Kidney glomerular epithelial cell (primary cell): ENCODE measurements at regions not wholly inside any gene's neighbourhood (a gene's known extent, or its start where the extent isn't known, plus 50 kb on each side); places are given as distances from the start of the nearest gene placed in this dataset.
"Not testable (repeated sequence)": the region's sequence is repeated elsewhere in the genome, so short reads cannot be mapped to it uniquely, and the experiment has no call there.

ENCODE experiments used
- DNase-seq: peaks from one replicate; lab custom pipeline; 2025; lab: John Stamatoyannopoulos, UW

DNA sequence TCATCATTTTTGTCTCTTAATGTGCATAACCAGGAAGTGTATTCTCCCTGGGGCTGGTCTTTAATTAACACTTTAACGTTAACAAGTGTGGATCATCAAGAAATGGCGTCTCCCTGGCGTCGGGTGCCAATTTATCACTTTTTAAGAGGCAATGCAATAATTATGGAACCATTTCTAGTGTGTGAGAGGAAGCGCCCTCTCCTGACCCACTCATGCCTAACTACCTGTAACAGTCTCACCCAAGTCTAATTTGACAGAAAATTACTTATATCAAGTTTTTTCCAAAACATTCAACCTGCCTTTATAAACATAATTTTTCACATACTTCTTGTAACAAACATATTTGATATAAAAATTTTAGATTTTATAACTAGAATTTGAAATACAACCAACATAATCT is 905.3 kb upstream of the MDGA2 start:
- no peak for DNase-seq

DNA sequence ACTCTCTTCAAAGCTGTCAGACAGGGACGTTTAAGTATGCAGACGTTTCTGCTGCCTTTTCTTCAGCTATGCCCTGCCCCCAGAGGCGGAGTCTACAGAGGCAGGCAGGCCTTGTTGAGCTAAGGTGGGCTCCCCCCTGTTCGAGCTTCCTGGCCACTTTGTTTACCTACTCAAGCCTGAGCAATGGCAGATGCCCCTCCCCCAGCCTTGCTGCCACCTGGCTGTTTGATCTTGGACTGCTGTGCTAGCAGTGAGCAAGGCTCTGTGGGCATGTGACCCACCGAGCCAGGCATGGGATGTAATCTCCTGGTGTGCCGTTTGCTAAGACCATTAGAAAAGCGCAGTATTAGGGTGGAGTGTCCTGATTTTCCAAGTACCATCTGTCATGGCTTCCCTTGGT is 900.4 kb upstream of the MDGA2 start:
- DNase-seq = no peak

DNA sequence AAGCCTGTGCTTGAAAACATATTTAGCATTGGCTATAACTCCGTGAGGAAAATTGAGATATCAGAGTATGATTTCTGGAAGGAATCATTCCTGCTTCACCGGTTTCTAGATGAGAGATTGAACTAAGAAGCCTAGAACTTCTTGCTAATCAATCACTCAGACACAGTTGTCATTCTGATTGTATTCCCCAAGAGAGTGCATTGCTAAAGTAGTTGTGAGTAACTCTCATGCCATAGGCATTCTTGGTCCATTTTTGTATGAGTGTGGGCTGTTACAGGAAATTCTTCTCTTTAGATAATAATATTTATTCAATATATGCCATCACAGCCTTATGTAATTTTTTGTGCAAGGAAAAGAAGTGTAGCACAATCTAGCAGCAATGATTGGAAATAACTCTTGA is 893.3 kb upstream of the MDGA2 start:
- no peak for DNase-seq

DNA sequence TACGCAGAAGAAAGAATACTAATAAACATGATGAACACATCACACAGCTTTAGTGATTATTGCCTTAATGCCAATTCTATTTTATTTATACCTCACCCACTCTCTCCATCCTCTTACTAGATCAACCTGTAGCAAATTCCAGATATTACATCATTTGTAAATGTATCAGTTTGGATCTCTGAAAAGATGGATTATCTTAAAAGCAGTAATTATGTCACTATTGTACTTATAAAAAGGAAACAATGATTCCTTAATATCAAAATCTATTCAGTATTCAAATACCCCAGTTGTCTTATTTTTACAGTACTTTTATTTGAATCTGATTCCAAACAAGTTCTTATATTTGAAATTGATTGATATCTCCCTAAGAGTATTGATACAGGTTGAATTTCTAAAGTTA is 892.8 kb upstream of the MDGA2 start:
- DNase-seq = no peak

DNA sequence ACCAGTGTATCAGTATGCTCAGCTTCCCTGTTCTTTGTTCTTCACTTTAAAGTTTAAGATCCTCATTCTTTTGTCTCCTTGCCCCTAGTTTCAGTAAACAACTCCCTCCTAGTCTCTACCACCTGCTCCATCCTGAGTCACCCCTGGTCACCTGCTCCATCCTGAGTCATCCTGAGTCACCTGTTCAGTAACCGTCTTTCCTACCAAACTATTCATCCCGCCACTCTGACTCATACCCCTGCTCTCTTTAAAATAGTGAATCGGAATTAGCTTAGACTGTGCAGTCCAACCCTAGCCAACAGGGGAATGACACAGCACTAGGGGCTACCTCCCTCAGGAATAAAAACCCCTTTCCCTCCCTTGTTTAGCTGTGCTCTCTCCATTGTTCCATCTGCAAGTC is 888.1 kb upstream of the MDGA2 start:
- no peak for DNase-seq

DNA sequence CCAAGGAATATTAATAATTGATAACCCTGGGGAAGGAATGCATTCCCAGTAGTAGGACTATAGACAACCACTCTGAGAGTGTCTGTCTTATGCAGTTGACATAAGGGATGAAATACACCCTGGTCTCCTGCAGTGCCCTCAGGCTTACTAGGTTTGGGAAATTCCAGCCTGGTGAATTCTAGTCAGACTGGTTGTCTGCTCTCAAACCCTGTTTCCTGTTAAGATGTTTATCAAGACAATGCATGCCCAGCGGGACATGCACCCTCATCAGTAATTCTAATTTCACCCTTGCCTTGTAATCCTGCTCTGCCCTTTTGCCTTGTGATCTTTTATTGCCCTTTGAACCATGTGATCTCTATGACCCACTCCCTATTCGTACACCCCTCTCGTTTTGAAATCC is 886.0 kb upstream of the MDGA2 start:
- not testable (repeated sequence) for DNase-seq

DNA sequence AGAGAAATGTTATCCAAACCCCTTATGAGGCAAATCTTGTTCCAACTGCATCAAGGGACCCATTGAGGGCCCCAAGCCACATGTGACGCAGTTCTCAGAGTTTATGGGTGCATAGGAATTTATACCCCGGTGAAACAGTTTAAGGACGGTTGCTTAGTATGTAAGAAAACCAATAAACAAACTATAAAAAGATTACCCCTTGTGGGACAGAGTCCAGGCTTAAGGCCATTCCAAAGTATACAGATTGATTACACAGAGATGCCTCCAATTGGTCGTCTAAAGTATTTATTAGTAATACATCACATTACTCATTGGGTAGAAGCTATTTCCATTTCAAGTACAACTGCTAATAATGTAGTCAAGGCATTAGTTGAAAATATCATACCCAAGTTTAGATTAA is 885.0 kb upstream of the MDGA2 start:
- no peak for DNase-seq

DNA sequence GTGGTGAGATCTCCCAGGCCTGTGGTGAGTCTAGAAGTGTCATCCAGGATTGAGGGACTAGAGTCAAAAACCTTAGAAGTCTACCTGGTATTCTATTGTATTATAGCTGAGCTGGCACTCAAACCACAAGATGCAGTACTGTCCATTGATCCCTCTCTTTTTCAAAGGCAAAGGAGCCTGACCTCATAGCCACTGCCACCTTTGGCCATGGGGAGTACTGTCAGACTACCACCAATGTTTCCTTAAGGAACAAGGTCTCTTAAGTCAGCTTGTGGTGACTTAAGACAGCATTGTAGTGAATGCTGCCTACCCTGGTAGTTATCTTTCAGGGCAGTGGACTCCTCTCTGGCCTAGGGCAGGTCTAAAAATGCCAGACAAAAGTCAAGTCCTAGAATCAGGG is 878.0 kb upstream of the MDGA2 start:
- DNase-seq = no peak

DNA sequence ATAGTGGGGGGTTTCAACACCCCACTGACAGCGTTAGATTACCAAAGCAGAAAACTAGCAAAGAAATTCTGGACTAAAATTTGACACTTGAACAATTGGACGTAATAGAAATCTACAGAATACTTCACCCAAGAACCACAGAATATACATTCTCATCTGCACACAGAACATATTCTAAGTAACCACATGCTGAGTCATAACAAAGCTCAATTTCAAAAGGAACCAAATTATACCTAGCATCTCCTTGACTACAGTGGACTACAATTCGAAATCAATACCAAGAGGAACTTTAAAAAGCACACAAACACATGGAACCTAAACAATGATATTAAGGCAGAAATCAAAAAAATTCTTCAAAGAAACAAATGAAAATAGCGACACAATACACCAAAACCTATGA is 871.6 kb upstream of the MDGA2 start:
- DNase-seq = no peak

DNA sequence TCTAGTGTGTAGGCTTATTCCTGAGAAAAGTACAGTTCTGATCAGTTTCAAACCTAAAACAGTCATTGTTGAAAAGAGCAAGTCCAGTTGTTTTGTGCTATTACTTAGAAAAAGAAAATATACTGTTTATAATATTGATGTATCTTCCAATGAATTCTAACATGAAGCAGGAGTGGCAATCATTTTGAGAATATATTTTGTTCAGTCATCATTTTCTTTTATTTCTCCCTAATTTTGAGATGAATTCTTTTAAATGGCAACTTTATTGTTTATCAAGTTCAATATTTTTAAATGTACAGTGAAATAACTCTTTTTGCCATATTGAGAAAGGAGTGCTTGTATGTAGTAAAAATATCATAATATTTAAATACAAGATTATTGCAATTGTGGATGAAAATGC is 862.2 kb upstream of the MDGA2 start:
- no peak for DNase-seq

DNA sequence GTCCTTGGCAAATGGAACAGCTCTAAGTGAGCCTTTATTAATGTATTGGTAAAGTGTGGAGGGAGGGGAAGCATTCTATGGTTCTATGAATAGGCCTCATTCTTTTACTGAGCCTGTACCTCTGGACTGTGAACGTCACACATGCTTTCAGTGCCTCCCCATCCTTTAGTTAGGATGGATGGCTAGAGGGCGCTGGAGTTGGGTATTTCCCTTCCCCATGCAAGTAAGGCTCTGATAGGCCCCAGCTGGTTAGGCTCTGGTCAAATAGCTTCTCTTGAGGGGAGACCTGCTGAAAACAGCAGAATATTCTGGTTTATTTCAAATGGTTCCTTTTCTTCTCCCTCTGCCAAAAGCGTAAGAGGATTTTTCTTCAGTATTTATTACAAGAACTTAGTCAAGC is 860.9 kb upstream of the MDGA2 start:
- DNase-seq = no peak

DNA sequence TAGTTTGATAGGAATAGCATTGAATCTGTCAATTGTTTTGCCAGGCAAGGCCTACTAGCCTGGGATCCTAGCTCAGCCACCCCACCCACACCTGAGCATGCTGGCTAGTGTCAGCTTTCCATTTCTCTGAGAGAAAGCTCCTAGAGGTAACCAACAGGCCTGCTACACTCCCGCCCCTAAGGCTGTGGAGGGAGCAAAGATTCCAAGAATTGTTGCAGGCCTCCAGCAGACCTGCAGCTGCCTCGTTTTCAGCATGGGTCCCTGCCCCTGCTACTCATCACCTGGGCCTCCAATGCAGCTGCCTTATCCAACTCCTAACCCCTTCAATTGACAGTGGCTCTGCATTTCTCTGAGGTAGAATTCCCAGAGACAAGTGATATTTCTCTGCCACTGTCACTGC is 852.4 kb upstream of the MDGA2 start:
- DNase-seq = no peak

DNA sequence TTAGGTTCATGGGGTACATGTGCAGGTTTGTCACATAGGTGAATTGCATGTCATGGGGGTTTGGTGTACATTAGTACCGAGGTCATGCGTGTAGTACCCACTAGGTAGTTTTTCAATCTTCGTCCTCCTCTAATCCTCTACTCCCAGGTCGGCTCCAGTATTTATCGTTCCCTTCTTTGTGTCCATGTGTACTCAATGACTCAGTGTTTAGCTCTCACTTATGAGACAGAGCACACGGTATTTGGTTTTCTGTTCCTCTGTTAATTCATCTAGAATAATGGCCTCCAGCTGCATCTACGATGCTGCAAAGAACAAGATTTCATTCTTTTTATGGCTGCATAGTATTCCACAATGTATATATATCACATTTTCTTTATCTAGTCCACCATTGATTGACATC is 850.9 kb upstream of the MDGA2 start:
- DNase-seq = no peak

DNA sequence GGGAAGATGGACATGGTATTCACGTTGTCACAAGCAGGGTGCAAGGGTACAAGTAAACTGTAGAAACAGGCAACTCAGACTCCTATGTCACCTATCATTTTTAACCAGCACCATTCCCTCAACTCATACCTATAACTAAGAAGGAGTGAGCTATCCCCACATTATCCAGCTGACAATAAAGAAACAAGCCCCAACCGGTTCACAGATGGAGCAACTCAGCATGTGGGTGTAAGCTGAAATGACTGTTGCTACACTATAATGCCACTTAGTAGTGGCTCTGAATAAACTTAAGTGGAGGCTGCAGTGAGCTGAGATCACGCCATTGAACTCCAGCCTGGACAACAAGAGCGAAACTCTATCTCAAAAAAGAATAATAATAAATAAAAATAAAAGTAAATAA is 829.5 kb upstream of the MDGA2 start:
- no peak for DNase-seq

DNA sequence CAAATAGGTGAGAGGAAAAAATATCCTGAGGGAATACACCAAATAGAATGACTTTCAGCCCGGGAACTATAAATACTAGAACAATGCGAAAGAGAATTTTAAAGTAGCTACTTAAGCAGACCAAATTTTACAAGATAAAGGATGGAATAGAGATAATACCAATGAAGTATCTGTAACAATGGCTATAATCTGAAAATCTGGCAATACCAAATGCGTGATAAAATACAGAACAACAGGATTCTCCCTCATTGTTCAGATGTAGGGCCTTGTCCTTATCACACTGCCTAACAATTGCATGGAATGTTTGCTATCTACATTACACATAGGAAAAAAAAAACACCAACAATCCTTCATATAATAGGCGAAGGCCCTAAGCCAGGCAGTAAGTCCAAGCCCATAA is 815.4 kb upstream of the MDGA2 start:
- no peak for DNase-seq

DNA sequence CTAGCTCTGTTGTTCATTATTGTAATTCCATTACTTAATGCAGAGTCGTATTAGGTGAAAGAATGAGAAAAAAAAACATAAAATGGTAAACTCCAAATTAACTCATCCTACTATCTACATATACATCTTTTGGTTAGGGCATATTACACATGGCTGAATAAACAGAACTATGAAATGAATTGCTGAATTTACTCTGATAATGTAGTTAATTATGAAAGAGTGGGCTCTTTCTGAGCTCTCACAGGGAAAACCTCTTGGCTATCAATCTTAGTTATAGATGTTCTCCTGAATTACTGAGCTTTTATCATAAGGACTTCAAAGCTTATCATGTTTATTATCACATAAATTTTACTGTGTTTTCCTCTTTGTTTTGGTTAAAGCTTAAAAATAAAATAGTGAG is 798.5 kb upstream of the MDGA2 start:
- DNase-seq = no peak

DNA sequence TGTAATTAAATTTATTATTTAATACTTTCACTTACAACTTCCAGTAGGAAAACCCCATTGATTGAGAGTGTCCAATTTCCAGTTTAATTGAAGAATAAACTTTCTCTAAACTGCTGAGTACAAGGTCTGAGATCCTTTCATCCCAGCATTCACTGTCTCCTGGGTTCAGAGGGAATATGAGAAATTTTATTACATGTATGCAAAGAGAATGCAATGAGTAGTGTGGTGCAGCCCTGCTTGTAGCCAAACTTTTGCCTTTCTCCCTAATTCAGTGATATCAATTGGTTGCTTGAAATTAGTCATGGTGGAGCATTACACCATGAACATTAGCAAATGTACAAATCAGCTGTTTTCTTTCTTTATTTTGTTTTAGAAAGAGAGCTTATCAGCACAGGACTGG is 780.6 kb upstream of the MDGA2 start:
- no peak for DNase-seq

DNA sequence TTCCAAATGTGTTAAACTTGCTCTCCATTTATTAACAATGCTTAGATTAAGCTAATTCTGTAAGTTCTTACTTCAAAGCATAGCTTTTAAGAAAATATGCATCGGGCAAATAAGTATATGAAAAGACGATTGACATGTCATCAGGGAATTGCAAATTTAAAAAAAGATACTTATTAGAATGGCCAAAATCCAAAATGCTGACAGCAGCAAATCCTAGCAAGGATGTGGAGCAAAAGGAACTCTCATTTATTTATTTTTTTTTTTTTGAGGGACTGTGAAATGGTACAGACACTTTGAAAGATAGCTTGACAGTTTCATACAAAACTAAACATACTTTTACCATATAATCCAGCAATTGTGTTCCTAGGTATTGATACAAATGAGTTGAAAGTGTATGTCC is 779.5 kb upstream of the MDGA2 start:
- DNase-seq = no peak

DNA sequence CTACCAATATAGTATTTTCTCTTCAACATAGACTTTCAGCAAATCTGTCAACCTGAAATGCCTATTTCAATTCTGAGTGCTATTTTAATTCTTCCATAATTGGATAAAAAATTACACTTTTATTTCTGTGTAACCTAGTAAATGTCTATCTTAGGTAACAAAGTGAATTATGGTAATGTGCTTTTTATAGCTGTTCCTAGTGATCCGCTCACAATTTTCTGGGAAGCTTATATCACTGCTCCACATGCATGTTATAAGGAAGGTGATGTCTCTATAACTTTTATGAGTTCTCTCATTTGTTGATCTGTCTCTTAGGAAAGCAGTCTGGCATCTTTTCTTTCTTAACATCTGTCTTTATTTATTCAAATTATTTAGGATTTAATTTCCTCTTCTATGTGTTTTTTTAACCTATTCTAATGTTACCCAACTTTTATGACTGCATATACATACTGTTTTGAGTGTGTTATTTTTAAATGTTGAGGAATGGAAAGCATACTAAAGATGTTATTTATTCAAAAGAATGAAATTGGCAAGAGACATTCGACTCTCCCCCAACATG is 777.1 kb upstream of the MDGA2 start:
- DNase-seq = no peak

DNA sequence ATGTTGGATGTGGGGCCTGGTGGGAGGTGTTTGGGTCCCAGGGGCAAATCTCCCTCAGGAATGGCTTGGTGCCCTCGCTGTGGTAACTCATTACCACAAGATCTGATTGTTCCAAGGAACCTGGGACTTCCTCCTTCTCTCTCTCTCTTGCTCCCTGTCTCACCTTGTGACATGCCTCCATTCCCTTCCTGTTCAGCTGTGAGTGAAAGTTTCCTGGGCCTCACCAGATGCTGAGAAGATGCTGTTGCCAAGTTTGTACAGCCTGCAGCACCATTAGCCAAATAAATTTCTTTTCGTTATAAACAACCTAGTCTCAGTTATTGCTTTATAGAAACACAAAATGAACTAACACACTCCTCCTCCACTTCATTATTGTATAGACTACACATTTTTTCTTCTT is 759.8 kb upstream of the MDGA2 start:
- no peak for DNase-seq

DNA sequence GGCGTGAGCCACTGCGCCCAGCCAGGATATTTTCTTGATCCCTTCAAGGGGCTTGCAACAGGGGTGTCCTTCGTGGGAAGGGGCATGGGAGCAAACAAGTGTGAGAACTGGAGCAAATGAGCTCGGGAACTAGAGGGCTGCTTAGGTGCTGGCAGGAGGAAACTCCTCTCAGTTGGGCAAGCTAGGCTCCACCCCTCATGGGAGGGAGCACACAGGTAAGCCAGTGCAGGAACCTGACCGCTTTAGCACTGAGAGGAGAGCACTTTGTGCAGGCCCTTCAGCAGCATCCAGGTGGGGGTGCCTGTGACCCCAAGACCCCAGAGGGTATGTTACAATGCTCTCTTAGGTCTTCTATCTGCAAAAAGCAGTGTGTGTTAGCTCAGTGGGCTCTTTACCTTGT is 755.4 kb upstream of the MDGA2 start:
- no peak for DNase-seq

DNA sequence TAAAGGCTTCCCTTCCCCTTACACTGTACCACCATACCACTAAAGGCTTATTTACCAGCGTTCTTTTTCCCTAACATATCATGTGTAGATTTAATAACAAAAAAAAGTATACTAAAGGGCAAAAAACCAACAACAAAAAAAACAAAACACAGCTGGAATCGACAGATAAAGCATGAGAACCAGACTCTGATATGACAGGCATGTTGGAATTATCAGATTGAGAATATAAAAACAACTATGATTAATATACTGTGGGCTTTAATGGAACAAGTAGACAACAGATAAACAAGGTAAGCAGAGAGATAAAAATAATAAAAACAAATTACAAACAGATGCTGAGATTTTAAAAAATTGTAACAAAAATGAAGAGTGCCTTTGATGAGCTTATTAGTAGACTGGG is 754.1 kb upstream of the MDGA2 start:
- DNase-seq = no peak

DNA sequence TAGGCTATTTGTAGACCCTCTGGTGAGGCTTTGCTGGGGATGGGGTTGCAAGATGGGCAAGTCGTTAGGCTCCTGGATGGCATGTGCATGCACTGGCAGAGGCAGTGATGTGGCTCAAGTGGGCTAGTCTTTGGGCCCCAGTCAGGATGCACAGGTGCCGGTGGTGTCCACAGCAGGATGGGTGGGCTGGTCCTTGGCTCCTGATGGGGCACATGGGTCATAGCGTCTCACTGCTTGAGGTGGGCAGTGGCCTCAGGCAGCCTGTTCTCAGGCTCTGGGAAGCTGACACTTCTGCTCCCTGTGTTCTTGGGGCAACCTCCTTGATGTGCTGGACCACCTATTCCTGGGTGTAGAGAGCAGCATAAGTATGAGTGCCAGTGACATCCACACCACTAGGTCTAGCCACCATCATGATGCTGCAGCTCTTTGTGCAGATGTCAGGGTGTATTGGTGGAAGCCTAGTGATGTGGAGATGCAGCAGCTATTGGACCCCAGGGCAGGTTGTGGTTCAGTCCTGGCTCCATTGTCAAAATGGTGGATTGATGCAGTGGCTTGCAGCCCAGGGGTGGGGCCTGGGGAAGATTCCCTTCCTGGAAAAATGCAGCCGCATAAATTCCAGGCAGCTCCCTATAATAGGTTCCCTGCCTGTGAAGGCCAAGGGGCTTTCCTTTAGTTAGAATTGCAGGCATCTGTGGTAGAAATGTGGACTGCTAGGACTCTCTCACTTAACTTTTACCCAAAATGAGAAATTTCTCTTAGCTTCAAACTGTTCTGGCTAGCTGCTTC is 742.5 kb upstream of the MDGA2 start:
- DNase-seq = no peak

DNA sequence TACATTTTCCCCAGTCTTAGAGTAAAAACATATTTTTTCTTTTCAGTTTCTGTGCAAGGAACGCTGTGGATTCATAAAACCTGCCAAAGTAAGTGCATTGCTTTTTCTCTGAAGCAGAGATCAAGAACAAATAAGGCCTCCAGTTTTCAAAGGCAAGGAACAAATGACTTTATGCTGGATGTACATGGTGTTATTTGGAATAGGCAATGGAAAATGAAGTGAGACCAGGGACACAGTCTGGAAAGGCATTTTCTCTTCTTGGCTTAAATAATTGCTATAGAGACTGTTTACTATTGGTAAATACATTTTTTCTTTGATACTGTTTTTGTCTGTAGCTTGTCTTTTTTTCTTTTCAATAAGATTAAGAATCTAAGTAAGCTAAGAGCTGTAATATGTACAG is 725.9 kb upstream of the MDGA2 start:
- DNase-seq = no peak
